ENCODE measurements at regions not wholly inside any gene's neighbourhood (a gene's known extent, or its start where the extent isn't known, plus 50 kb on each side); places are given as distances from the start of the nearest gene placed in this dataset.

DNA sequence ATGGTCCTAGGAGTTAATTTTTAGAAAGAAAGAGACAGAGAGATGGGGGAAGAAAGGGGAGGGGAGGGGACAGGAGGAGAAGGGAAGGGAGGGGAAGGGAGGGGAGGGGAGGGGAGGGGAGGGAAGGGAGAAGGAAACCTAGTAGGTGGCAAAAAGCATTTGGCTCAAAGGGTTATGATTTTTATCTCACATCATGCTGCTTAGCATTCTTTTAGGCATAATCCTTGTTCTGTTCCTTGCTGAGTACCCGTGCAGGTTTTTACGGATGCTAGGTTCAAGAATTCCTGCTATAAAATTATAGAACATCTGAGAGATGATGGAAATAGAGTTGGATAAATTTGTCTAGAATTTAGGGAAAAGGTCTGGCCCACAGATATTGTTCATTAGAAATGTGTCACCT is 132.4 kb upstream of the PRSS1 start:
- peaks cover 5% of the 10 kb centered on the region; the same call in 2 of the 3 replicates for H3K4me1 Mint-ChIP-seq
- H3K27ac ChIP-seq (ENCODE audit: low read depth) = no peak overlapping the region
- H3K9me3 Mint-ChIP-seq = no peaks in the 10 kb centered on the region
- DNase-seq (ENCODE audit: low spot score) (no peak), ATAC-seq (no peak)
- H3F3A ChIP-seq (replicated peaks; ENCODE audit: low read depth) = no peaks in the 10 kb centered on the region
- H3K4me3 Mint-ChIP-seq = no peak overlapping the region
- H3K4me1 ChIP-seq (ENCODE audit: insufficient read depth) = peaks cover 5% of the 10 kb centered on the region
- no peak overlapping the region for H2AFZ ChIP-seq
- H4K20me1 ChIP-seq (replicated peaks; ENCODE audit: insufficient read depth) = no peaks in the 10 kb centered on the region
- no peaks in the 10 kb centered on the region for H3K27me3 ChIP-seq (ENCODE audit: insufficient read depth)
- H3K27me3 Mint-ChIP-seq (ENCODE audit: insufficient read depth, low read depth, poor library complexity) = no peaks in the 10 kb centered on the region
- H3K27ac Mint-ChIP-seq = no peak overlapping the region
- no peak overlapping the region for H3K4me3 ChIP-seq
- no peaks in the 10 kb centered on the region for H3K79me2 ChIP-seq (replicated peaks; ENCODE audit: insufficient read depth)
- TF ChIP-seq, protein P1, sequence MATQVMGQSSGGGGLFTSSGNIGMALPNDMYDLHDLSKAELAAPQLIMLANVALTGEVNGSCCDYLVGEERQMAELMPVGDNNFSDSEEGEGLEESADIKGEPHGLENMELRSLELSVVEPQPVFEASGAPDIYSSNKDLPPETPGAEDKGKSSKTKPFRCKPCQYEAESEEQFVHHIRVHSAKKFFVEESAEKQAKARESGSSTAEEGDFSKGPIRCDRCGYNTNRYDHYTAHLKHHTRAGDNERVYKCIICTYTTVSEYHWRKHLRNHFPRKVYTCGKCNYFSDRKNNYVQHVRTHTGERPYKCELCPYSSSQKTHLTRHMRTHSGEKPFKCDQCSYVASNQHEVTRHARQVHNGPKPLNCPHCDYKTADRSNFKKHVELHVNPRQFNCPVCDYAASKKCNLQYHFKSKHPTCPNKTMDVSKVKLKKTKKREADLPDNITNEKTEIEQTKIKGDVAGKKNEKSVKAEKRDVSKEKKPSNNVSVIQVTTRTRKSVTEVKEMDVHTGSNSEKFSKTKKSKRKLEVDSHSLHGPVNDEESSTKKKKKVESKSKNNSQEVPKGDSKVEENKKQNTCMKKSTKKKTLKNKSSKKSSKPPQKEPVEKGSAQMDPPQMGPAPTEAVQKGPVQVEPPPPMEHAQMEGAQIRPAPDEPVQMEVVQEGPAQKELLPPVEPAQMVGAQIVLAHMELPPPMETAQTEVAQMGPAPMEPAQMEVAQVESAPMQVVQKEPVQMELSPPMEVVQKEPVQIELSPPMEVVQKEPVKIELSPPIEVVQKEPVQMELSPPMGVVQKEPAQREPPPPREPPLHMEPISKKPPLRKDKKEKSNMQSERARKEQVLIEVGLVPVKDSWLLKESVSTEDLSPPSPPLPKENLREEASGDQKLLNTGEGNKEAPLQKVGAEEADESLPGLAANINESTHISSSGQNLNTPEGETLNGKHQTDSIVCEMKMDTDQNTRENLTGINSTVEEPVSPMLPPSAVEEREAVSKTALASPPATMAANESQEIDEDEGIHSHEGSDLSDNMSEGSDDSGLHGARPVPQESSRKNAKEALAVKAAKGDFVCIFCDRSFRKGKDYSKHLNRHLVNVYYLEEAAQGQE (IDR thresholded peaks at IDR 0.05; ENCODE audit: unreplicated experiment) = no peak
- no peak for TF ChIP-seq POLR2AphosphoS5 (IDR thresholded peaks at IDR 0.05; ENCODE audit: low read depth)
- H3K36me3 Mint-ChIP-seq (ENCODE audit: low read depth) = no peaks in the 10 kb centered on the region
- H3K4me2 ChIP-seq = no peak overlapping the region
- no peaks in the 10 kb centered on the region for H3K36me3 ChIP-seq (ENCODE audit: insufficient read depth)
- H3K9me2 ChIP-seq (ENCODE audit: insufficient read depth) = no peaks in the 10 kb centered on the region

DNA sequence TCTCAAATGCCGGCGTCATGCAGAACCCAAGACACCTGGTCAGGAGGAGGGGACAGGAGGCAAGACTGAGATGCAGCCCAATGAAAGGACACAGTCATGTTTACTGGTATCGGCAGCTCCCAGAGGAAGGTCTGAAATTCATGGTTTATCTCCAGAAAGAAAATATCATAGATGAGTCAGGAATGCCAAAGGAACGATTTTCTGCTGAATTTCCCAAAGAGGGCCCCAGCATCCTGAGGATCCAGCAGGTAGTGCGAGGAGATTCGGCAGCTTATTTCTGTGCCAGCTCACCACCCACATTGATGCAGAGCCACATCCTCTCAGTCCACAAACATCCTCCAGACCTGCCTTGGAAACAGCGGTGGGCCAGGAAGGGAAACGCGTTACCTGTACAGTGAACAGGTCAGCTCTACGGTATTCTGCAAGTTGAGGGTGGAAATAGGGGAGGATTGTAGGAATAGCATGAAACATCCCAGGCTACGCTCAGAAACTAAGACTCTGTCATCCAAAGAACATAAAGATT is 133.1 kb upstream of the PRSS1 start:
- Mint-ChIP-seq H3K36me3 (ENCODE audit: low read depth) (no peaks in the 10 kb centered on the region), H3K27ac (no peak overlapping the region), H3K4me1 (peaks cover 5% of the 10 kb centered on the region; the same call in 2 of the 3 replicates), H3K27me3 (ENCODE audit: insufficient read depth, low read depth, poor library complexity) (no peaks in the 10 kb centered on the region), H3K9me3 (no peaks in the 10 kb centered on the region), H3K4me3 (no peak overlapping the region)
- H3K36me3 ChIP-seq (ENCODE audit: insufficient read depth) = no peaks in the 10 kb centered on the region
- DNase-seq (ENCODE audit: low spot score) (no peak), ATAC-seq (no peak)
- no peak overlapping the region for H3K4me2 ChIP-seq
- H3K9me2 ChIP-seq (ENCODE audit: insufficient read depth) = no peaks in the 10 kb centered on the region
- TF ChIP-seq STAT1 (IDR thresholded peaks at IDR 0.05; ENCODE audit: unreplicated experiment) (no peak), EZH2 (IDR thresholded peaks at IDR 0.05; ENCODE audit: low read depth, unreplicated experiment) (no peak), ETS1 (IDR thresholded peaks at IDR 0.05) (no peak), CREB1 (CRISPR knock-in tag; IDR thresholded peaks at IDR 0.05; ENCODE audit: low read depth) (no peak), EZH2phosphoT487 (IDR thresholded peaks at IDR 0.05; ENCODE audit: unreplicated experiment) (no peak)
- TF ChIP-seq, protein P2, sequence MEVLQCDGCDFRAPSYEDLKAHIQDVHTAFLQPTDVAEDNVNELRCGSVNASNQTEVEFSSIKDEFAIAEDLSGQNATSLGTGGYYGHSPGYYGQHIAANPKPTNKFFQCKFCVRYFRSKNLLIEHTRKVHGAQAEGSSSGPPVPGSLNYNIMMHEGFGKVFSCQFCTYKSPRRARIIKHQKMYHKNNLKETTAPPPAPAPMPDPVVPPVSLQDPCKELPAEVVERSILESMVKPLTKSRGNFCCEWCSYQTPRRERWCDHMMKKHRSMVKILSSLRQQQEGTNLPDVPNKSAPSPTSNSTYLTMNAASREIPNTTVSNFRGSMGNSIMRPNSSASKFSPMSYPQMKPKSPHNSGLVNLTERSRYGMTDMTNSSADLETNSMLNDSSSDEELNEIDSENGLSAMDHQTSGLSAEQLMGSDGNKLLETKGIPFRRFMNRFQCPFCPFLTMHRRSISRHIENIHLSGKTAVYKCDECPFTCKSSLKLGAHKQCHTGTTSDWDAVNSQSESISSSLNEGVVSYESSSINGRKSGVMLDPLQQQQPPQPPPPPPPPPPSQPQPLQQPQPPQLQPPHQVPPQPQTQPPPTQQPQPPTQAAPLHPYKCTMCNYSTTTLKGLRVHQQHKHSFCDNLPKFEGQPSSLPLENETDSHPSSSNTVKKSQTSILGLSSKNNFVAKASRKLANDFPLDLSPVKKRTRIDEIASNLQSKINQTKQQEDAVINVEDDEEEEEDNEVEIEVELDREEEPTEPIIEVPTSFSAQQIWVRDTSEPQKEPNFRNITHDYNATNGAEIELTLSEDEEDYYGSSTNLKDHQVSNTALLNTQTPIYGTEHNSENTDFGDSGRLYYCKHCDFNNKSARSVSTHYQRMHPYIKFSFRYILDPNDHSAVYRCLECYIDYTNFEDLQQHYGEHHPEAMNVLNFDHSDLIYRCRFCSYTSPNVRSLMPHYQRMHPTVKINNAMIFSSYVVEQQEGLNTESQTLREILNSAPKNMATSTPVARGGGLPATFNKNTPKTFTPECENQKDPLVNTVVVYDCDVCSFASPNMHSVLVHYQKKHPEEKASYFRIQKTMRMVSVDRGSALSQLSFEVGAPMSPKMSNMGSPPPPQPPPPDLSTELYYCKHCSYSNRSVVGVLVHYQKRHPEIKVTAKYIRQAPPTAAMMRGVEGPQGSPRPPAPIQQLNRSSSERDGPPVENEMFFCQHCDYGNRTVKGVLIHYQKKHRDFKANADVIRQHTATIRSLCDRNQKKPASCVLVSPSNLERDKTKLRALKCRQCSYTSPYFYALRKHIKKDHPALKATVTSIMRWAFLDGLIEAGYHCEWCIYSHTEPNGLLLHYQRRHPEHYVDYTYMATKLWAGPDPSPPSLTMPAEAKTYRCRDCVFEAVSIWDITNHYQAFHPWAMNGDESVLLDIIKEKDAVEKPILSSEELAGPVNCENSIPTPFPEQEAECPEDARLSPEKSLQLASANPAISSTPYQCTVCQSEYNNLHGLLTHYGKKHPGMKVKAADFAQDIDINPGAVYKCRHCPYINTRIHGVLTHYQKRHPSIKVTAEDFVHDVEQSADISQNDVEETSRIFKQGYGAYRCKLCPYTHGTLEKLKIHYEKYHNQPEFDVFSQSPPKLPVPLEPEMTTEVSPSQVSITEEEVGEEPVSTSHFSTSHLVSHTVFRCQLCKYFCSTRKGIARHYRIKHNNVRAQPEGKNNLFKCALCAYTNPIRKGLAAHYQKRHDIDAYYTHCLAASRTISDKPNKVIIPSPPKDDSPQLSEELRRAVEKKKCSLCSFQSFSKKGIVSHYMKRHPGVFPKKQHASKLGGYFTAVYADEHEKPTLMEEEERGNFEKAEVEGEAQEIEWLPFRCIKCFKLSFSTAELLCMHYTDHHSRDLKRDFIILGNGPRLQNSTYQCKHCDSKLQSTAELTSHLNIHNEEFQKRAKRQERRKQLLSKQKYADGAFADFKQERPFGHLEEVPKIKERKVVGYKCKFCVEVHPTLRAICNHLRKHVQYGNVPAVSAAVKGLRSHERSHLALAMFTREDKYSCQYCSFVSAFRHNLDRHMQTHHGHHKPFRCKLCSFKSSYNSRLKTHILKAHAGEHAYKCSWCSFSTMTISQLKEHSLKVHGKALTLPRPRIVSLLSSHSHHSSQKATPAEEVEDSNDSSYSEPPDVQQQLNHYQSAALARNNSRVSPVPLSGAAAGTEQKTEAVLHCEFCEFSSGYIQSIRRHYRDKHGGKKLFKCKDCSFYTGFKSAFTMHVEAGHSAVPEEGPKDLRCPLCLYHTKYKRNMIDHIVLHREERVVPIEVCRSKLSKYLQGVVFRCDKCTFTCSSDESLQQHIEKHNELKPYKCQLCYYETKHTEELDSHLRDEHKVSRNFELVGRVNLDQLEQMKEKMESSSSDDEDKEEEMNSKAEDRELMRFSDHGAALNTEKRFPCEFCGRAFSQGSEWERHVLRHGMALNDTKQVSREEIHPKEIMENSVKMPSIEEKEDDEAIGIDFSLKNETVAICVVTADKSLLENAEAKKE (CRISPR knock-in tag; IDR thresholded peaks at IDR 0.05) = no peak
- TF ChIP-seq, protein P3, sequence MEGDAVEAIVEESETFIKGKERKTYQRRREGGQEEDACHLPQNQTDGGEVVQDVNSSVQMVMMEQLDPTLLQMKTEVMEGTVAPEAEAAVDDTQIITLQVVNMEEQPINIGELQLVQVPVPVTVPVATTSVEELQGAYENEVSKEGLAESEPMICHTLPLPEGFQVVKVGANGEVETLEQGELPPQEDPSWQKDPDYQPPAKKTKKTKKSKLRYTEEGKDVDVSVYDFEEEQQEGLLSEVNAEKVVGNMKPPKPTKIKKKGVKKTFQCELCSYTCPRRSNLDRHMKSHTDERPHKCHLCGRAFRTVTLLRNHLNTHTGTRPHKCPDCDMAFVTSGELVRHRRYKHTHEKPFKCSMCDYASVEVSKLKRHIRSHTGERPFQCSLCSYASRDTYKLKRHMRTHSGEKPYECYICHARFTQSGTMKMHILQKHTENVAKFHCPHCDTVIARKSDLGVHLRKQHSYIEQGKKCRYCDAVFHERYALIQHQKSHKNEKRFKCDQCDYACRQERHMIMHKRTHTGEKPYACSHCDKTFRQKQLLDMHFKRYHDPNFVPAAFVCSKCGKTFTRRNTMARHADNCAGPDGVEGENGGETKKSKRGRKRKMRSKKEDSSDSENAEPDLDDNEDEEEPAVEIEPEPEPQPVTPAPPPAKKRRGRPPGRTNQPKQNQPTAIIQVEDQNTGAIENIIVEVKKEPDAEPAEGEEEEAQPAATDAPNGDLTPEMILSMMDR (conservative IDR thresholded peaks at IDR 0.05; ENCODE audit: low read depth in 2 of 2) = no peak
- H3K79me2 ChIP-seq (replicated peaks; ENCODE audit: insufficient read depth) = no peaks in the 10 kb centered on the region
- no peaks in the 10 kb centered on the region for H3F3A ChIP-seq (replicated peaks; ENCODE audit: low read depth)
- no peaks in the 10 kb centered on the region for H3K27me3 ChIP-seq (ENCODE audit: insufficient read depth)
- no peaks in the 10 kb centered on the region for H4K20me1 ChIP-seq (replicated peaks; ENCODE audit: insufficient read depth)
- H2AFZ ChIP-seq = no peak overlapping the region; the same call in 1 of the 2 replicates
- H3K27ac ChIP-seq (ENCODE audit: low read depth) = no peak overlapping the region
- H3K4me1 ChIP-seq (ENCODE audit: insufficient read depth) = peaks cover 5% of the 10 kb centered on the region
- H3K4me3 ChIP-seq = no peak overlapping the region

Data from GM23338 (cell line).